ENCODE measurements at regions not wholly inside any gene's neighbourhood (a gene's known extent, or its start where the extent isn't known, plus 50 kb on each side); places are given as distances from the start of the nearest gene placed in this dataset.

DNA sequence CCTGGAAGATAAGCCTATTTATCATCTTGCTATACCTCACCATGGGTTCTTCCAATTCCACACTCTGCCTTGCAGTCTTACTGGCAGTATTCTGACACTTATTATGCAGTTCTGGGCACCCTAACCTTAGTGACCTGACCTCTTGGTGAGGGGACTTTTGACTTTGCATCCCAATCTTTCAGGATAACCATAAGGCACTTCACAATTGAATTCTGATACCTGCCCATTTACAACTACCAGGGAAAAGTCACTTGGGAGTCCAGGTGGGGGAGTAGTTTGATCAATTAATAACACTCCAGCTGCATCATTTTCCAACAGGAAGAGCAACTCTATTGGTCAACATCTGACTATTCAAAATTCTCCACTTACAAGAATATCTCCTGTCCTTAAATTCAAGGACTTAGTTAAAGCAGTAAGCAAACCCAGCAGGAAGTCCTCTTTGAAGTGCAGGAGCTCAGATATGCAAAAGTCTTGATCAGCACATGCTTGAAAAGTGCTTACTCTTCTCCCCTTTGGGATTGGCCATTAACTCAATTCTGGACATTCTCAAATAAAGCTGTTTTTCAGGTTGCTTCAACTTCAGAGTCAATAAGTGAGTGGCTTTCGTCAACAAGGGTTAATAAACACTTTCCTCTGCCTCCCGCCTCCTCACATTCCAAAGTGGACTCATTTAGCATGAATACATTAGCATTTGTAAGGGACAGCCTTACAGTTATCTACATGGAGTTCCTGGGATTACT is 177.4 kb upstream of the NRIP1 start:
- DNase-seq (ENCODE audit: low spot score) = peak; percentile 12

- no peak for DNase-seq (ENCODE audit: low spot score)
These were observed 178.1 kb upstream of the NRIP1 start for GRCh38 chr21:15242906-15243305.

- no peak for DNase-seq (ENCODE audit: low spot score)
These were observed 178.6 kb upstream of the NRIP1 start for GRCh38 chr21:15243406-15243805.

GRCh38 chr21:15247613-15248012 is 182.8 kb upstream of the NRIP1 start:
- no peak for DNase-seq (ENCODE audit: low spot score)

GRCh38 chr21:15249285-15249993 is 184.6 kb upstream of the NRIP1 start:
- DNase-seq (ENCODE audit: low spot score) = no peak

- DNase-seq (ENCODE audit: low spot score) = peak; percentile 75
These were observed 185.6 kb upstream of the NRIP1 start for GRCh38 chr21:15250384-15250783.

GRCh38 chr21:15252431-15252830 is 187.6 kb upstream of the NRIP1 start:
- peak; percentile 11 for DNase-seq (ENCODE audit: low spot score)

DNA sequence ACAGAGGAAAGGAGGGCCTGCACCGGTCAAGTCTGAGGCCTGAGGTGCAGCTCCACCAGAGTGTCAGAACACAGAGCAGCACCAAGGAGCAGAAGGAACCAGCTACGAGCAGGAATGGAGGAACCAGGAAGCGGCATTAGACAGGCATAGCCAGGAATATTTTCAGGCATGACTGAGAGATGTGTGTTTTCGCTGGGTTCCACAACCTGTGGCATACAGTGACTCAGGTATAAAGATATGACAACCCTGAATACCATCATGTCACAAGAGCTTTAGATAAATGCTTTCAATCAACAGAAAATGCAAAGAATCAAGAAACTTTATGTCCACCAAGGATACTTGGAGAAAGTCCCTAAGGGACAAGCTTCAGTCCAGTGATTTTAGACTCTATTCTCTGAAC is 189.3 kb upstream of the NRIP1 start:
- peak; percentile 50 for DNase-seq (ENCODE audit: low spot score)

DNA sequence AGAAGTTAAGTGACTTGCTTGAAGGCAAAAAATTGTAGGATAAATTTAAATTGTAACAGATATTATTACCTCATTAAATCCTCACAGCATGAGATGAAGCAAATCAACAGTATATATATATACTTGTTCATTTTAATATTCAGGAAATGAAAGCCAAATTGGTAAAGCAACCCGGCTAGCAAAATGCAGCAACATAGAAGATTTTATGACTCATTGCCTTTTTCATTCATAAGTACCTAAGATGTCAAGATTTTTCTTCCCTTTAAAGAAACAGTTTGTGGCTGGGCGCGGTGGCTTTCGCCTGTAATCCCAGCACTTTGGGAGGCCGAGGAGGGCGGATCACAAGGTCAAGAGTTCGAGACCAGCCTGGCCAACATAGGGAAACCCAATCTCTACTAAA is 190.5 kb upstream of the NRIP1 start:
- DNase-seq (ENCODE audit: low spot score) = no peak

GRCh38 chr21:15255763-15256162 is 191.0 kb upstream of the NRIP1 start:
- DNase-seq (ENCODE audit: low spot score) = no peak

GRCh38 chr21:15256996-15257395 is 192.2 kb upstream of the NRIP1 start:
- DNase-seq (ENCODE audit: low spot score) = no peak

- DNase-seq (ENCODE audit: low spot score) = no peak
These were observed 192.8 kb upstream of the NRIP1 start for GRCh38 chr21:15257646-15258045.

GRCh38 chr21:15259824-15260223 is 195.0 kb upstream of the NRIP1 start:
- DNase-seq (ENCODE audit: low spot score) = no peak

DNA sequence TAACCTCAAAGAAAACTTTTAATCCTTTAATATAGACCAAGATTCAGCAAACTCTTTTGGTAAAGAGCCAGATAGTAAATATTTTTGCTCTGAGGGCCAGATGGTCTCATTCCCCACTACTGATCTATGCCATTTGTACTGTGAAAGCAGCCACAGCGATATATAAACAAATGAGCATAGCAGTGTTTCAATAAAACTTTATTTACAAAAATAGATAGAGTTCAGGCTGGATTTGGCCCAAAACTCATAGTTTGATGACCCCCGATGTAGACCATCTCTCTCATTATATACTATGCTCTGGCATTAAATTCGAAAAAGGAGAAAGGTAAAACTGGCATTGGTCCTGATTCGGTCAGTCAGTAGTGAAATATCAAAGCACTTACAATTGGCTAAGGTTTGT is 195.8 kb upstream of the NRIP1 start:
- no peak for DNase-seq (ENCODE audit: low spot score)

GRCh38 chr21:15264084-15264665 is 199.4 kb upstream of the NRIP1 start:
- no peak for DNase-seq (ENCODE audit: low spot score)

DNA sequence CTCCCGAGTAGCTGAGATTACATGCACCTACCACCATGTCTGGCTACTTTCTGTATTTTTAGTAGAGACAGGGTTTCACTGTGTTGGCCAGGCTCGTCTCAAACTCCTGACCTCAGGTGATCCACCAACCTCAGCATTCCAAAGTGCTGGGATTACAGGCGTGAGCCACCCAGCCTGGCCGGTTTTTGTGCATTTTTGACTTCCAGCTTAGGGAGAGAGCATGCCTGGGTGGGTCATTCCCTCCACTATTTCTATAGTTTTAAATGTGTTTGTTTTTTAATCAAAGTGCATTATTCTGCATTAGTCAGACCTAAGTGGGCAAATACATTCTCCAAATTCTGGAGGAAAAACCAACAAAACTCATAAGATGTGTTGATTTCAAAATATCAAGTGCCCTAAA is 207.4 kb upstream of the NRIP1 start:
- DNase-seq (ENCODE audit: low spot score) = no peak

- DNase-seq (ENCODE audit: low spot score) = no peak
These were observed 207.8 kb upstream of the NRIP1 start for GRCh38 chr21:15272591-15272990.

GRCh38 chr21:15273244-15273643 is 208.4 kb upstream of the NRIP1 start:
- DNase-seq (ENCODE audit: low spot score) = no peak

DNA sequence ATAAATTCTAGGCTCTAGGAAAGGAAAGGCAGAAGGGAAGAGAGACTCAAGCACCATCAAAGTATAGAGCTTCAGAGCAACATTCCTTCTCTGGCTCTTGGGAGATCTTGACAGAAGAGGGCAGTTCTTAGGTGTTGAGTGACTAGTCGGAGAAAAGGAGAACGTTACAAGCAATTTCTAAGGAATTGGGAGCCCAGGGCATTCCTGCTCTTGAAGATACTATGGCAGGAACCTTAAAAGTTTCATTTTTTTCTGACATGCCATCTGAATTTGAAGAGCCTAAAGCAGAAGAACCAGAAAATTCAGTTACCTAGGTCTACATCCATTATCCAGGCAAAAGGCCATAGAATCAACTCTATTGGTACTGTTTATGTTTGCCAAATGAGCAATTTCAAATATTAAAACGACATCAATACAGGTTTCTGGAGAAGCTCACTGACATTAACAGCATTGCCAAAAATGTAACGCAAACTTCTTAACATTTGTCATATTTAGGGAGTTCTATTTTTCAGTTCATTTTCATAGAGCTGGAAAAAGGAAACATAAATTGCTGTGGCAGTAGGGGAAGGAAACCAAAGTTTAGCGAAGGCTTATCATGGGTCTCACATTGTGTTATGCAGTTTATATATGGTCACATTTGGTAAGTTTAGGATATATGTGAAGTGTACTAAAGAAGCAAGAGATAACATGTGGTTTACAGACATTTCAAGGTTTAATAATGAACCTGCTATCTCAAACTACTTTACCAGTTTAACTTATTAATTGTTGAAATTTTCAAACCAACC is 210.1 kb upstream of the NRIP1 start:
- DNase-seq (ENCODE audit: low spot score) = no peak

GRCh38 chr21:15275615-15276235 is 210.9 kb upstream of the NRIP1 start:
- DNase-seq (ENCODE audit: low spot score) = peak; percentile 37

DNA sequence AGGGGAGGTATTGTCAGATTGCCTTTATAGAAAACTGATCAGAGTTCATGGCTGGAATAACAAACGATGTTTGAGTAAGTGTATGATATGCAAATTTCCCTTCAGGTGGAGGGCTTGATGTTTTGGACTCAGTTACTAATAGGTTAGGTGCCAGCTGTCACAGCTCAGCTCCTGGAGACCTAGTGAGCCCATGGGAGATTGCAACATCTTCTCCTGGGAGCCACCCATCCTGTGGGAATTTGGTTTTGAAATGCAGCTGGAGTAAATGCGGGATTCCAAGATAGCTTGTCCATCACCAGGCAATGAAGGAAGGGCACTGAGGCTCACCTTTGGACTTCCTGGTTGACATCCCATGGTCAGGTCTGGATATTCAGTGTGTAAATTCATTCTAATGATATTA is 211.4 kb upstream of the NRIP1 start:
- no peak for DNase-seq (ENCODE audit: low spot score)

DNA sequence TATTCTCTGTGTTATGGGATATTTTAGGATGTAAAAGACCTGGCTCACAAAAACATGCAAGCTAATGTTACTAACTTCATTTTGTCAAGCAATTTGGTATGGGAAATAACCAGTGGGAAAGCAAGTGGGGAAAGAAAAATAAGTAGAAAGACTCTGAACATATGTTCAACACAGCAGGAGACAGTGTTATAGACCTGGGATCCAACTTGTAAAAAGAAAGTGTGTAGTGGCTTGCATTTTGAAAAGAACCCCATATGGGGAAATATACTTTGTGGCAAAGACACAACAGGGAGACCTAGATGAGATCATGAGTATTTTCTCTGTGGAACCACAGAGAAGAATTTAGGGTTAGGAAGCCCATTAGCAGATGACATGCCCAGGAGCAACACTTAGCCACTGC is 212.7 kb upstream of the NRIP1 start:
- no peak for DNase-seq (ENCODE audit: low spot score)
